ENCODE measurements at regions not wholly inside any gene's neighbourhood (a gene's known extent, or its start where the extent isn't known, plus 50 kb on each side); places are given as distances from the start of the nearest gene placed in this dataset.

DNA sequence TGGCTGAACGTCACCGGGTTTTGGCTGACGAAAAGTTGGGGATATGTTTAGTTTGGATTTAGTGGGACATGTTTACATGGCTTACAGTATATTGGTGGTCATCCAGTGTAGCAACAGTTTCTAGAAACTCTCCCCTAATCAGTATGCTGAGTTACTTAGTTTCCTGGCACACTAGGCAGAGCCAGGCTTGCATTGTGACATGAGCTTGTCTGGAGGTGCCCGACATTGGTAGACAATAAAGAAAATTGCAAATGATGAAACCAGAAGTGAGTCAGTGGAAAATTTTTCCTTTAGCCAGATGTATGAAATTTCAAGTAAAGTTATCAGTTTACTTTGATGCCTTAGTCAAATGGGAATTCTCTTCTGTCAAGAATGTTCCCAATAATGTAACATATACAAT is 276.1 kb downstream of the RDH14 start:
- TF ChIP-seq CTCF (conservative IDR thresholded peaks at IDR 0.05; ENCODE audit: low read depth, low read length) = no peak
- TF ChIP-seq USF2 (IDR thresholded peaks at IDR 0.05; ENCODE audit: low read depth, low read length) = no peak
- no peak for TF ChIP-seq POLR2A (IDR thresholded peaks at IDR 0.05; ENCODE audit: low read depth, low read length)
- TF ChIP-seq MAZ (IDR thresholded peaks at IDR 0.05; ENCODE audit: borderline replicate concordance, low read depth, low read length) = no peak
- no peak for TF ChIP-seq FOS (IDR thresholded peaks at IDR 0.05; ENCODE audit: low read depth, low read length)
- no peak for TF ChIP-seq RCOR1 (IDR thresholded peaks at IDR 0.05; ENCODE audit: insufficient replicate concordance, low read length)
- no peak for TF ChIP-seq CHD1 (IDR thresholded peaks at IDR 0.05; ENCODE audit: low read depth, low read length)
- TF ChIP-seq RFX5 (IDR thresholded peaks at IDR 0.05; ENCODE audit: low read depth, low read length) = no peak
- no peak for TF ChIP-seq NFE2L2 (IDR thresholded peaks at IDR 0.05; ENCODE audit: low read depth, low read length)
- no peak for TF ChIP-seq BHLHE40 (IDR thresholded peaks at IDR 0.05; ENCODE audit: low read depth, low read length)
- no peak for TF ChIP-seq SMC3 (IDR thresholded peaks at IDR 0.05; ENCODE audit: low read depth, low read length)
- TF ChIP-seq RAD21 (IDR thresholded peaks at IDR 0.05; ENCODE audit: low read length) = no peak

Data from IMR-90 (cell line).